Spleen (tissue), 7 donors: ENCODE measurements at regions not wholly inside any gene's neighbourhood (a gene's known extent, or its start where the extent isn't known, plus 50 kb on each side); places are given as distances from the start of the nearest gene placed in this dataset.

ENCODE experiments used
- CTCF ChIP-seq, 11 experiments: fragments of 200-600 bp in 7 of 11; fragments of 450-650 bp in 4 of 11; sonication (generic) in 4 of 11; IDR thresholded peaks in 8 of 11; conservative IDR thresholded peaks in 3 of 11; 1 replicate in 7 of 11; 2 replicates in 4 of 11; pipeline versions ENCODE4 v1.4.0 to v1.8.0; 2016 to 2021; ENCODE audit warnings: antibody characterized with exemption in 11 of 11, inconsistent platforms in 4 of 11, mild to moderate bottlenecking in 1 of 11
- POLR2AphosphoS5 ChIP-seq, 3 donors: sonication (generic); formaldehyde crosslinking; IDR thresholded peaks; one replicate each; pipeline ENCODE4 v1.5.1; 2017; ENCODE audit warnings: antibody characterized with exemption in 3 of 3
- donor health status: DM: no; HTN: no; CAD: no; lungs with moderate emphysema.
- donor health status: DM: no; HTN: no; CAD: no.
- donor health status: DM: no; HTN: no; CAD: no.

- TF ChIP-seq CTCF (IDR thresholded peaks at IDR 0.05 in 8 of 11, conservative IDR thresholded peaks at IDR 0.05 in 3 of 11) (no peak), POLR2AphosphoS5 (IDR thresholded peaks at IDR 0.05) (no peak)
These were observed 336.4 kb upstream of the MPDZ start for GRCh38 chr9:13615660-13616490.
